ENCODE measurements at regions not wholly inside any gene's neighbourhood (a gene's known extent, or its start where the extent isn't known, plus 50 kb on each side); places are given as distances from the start of the nearest gene placed in this dataset.
"Not testable (repeated sequence)": the region's sequence is repeated elsewhere in the genome, so short reads cannot be mapped to it uniquely, and the experiment has no call there.

DNA sequence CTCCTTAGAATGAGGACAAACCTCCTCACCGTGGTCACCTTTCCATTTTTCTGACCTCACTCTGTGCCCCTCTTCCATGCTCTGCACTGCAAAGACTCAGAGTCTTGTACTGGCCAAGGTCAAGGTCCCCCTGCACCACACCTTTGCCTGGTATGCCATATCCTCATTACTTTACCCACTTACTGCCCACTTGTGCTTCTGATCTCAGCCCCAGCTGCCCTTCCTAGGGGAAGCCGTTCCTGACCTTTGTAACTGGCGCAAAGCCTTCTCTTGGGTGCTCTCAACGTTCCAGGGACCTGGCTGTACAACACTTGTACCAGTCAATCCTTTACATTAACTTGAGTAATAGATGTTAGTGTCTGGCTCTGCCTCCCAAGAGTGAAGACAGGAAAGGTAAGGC is 256.0 kb downstream of the SV2B start:
- no peak for DNase-seq

DNA sequence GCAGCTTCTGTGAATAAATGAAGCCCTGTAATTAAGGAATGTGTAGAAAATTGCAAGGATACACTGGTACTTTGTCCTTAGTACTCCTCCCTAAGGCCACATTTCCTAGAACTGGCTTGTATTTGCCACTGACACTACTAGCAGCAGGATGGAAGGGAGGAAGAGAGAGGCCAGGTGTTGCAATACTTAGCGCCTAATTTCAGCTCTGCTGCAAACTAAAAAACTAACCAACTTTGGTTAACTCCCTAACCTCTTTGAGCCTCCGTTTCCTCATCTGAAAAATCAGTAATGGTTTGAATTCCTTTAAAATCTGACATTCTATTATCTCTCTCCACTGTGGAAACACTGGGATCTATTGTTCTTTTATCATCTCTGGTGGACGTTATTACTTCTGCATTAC is 257.0 kb downstream of the SV2B start:
- no peak for DNase-seq

DNA sequence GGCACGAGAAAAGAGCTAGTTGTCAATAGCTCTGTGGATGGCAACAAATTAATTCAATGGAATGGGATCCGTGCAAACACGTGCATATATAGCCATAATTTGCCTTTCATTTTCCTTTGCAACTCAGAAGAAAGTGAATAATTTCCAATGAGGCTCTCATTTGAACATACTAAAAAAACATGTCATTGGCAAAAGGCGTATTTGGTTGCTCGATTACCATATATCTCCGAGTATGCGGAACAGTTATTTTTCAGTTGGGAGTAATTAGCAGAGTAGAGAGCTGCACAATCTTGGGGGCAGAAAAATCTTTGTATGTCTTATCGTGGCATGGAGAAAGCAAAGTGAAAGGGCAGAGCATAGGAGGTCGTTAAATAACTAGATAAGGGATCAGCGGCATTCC is 257.4 kb downstream of the SV2B start:
- no peak for DNase-seq

- no peak for DNase-seq
These were observed 258.3 kb downstream of the SV2B start for GRCh38 chr15:91358405-91358804.

GRCh38 chr15:91361696-91362095 is 261.6 kb downstream of the SV2B start:
- DNase-seq, result not testable (repeated sequence)

- no peak for DNase-seq
These were observed 266.1 kb downstream of the SV2B start for GRCh38 chr15:91366111-91366510.

- DNase-seq, result no peak
These were observed 268.6 kb downstream of the SV2B start for GRCh38 chr15:91368611-91369010.

- no peak for DNase-seq
These were observed 269.8 kb downstream of the SV2B start for GRCh38 chr15:91369823-91370222.

DNA sequence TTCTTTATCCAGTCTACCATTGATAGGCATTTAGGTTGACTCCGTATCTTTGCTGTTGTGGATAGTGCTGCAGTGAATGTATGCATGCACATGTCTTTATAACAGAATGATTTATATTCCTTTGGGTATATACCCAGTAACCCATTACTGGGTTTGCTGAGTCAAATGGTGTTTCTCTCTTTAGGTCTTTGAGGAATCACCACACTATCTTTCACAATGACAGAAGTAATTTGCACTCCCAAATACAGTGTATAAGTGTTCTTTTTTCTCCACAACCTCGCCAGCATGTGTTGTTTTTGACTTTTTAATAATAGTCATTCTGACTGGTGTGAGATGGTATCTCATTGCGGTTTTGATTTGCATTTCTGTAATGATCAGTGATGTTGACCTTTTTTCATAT is 271.3 kb downstream of the SV2B start:
- not testable (repeated sequence) for DNase-seq

- no peak for DNase-seq
These were observed 274.3 kb downstream of the SV2B start for GRCh38 chr15:91374336-91374735.

- no peak for DNase-seq
These were observed 276.0 kb downstream of the SV2B start for GRCh38 chr15:91376038-91376437.

DNA sequence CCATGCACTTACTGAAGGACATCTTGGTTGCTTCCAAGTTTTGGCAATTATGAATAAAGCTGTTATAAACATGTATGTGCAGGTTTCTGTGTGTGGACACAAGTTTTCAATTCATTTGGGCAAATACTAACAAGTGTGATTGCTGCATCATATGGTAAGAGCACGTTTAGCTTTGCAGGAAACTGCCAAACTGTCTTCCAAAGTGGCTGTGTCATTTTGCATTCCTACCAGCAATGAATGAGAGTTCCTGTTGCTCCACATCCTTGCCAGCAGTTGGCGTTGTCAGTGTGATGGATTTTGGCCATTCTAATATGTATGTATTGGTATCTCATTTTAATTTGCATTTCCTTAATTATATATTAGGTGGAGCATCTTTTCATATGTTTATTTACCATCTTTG is 280.1 kb downstream of the SV2B start:
- DNase-seq, result no peak

DNA sequence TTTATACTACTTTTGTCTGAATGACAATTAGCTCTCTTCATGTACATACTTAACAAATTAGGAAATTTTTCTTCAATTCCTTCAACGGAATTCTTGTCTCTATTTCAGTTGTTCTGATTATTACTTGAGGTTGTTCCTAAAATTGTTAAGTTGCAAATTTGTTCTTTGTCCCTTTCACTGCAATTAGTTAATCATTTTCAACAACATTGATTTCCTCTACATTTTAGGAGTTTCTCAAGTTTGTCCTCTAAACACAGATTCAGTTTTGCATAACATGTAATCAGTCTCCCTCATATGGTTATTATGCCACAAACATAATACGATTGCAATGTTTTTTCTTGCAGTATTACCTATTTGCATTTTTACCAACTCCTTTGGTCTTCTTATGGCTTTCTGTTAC is 283.5 kb downstream of the SV2B start:
- no peak for DNase-seq

- DNase-seq, result no peak
These were observed 284.2 kb downstream of the SV2B start for GRCh38 chr15:91384189-91384730.

DNA sequence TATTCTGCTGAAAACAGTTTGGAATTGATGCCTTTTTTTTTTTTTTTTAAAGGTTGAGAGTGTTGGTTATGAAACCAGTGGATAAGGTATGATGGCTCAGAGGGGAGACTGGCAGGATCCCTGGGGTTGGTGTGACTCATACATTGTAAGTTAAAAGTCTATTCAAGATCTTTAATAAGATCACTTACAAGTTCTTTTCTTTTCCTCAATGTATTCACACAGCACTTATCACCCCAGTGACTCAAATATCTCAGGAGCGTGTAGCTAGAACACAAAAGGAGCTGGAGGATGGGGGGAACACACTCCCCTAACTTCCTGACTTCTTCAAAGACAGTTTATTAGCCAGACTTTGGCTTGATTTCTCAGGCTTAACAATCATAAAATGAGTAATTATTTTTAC is 285.3 kb downstream of the SV2B start:
- DNase-seq, result no peak

GRCh38 chr15:91393186-91393585 is 293.1 kb downstream of the SV2B start:
- no peak for DNase-seq

GRCh38 chr15:91400481-91400880 is 300.4 kb downstream of the SV2B start:
- DNase-seq, result no peak

GRCh38 chr15:91407269-91407889 is 307.3 kb downstream of the SV2B start:
- no peak for DNase-seq

- no peak for DNase-seq
These were observed 308.5 kb downstream of the SV2B start for GRCh38 chr15:91408476-91409076.

DNA sequence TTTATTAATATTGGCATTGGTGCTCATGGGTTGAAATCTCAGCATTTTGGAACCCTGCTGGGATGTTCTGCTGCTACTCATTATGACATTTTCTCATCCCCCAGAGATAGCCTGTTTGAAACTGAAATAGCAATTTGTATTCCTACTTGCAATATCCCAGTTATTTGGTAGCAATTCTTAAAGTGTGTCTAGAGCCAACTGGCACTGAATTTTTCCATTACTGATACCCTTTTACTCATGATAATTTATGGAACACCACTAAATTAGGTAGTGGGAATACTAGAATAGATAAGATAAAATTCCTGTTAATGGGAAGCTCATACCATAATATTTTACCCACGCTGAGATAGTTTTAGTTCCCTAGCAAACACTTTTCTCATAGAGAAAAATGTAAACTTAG is 309.3 kb downstream of the SV2B start:
- DNase-seq, result no peak

DNA sequence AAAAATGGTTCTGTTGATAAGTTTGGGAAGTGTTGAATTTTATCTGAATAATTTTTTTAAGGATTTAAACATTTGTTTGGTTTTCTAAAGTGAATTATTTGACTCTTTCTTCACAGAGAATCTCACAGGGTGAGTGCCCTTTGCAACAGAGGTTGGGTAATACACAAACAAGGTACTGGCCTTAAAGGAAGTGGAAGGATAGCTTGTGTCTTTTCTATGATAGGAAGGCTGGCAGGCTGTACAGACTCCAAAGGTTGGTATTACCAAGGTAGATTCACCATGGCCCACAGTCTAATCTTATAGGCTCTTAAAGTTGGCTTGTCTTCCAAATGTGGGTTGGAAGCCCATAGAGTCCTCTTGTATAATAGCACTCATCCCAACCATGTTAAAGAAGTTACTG is 311.5 kb downstream of the SV2B start:
- DNase-seq, result no peak

GRCh38 chr15:91412138-91412928 is 312.3 kb downstream of the SV2B start:
- no peak for DNase-seq

- no peak for DNase-seq
These were observed 313.1 kb downstream of the SV2B start for GRCh38 chr15:91413142-91413541.

DNA sequence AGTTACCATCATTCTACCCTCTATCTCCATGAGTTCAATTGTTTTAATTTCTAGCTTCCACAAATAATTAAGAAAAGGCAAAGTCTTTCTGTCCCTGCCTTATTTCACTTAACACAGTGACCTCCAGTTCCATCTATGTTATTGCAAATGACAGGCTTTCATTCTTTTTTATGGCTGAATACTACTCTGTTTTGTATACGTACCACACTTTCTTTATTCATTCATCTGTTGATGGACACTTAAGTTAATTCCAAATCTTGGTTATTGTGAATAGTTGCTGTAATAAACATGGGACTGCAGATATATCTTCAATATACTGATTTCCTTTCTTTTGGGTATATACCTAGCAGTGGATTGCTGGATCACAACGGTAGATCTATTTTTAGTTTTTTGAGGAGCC is 314.1 kb downstream of the SV2B start:
- no peak for DNase-seq

Measured in activated CD4-positive, alpha-beta T cell treated with anti-CD3 and anti-CD28 coated beads, Interleukin-2, amount 50 U/mL, for 16 hours (primary cell).